GM12878 (cell line): ENCODE measurements at regions not wholly inside any gene's neighbourhood (a gene's known extent, or its start where the extent isn't known, plus 50 kb on each side); places are given as distances from the start of the nearest gene placed in this dataset.

Source experiments
- ASH2L ChIP-seq: fragments of 300-600, 200-600 bp; sonication (generic); IDR thresholded peaks from 2 replicates; pipeline ENCODE4 v1.6.1; 2017; ENCODE audit warnings: low read depth, mild to moderate bottlenecking, borderline replicate concordance
- CBX5 ChIP-seq: sonication (generic); IDR thresholded peaks from 2 replicates; pipeline ENCODE4 v1.6.1; 2016; ENCODE audit warnings: low read depth, moderate library complexity, mild to moderate bottlenecking, inconsistent platforms
- E4F1 ChIP-seq: fragments of 450-650 bp; IDR thresholded peaks from 2 replicates; pipeline ENCODE4 v1.6.1; 2018; ENCODE audit warnings: borderline replicate concordance, mild to moderate bottlenecking; ENCODE audit not compliant: partially characterized antibody
- ELK1 ChIP-seq: IDR thresholded peaks from 2 replicates; pipeline ENCODE4 v1.6.1; 2012; ENCODE audit warnings: low read depth, low read length, improper control_type of control experiment
- FOXK2 ChIP-seq: fragments of 450-650 bp; IDR thresholded peaks from 2 replicates; pipeline ENCODE4 v1.6.1; 2017; ENCODE audit warnings: mild to moderate bottlenecking, moderate library complexity
- GATAD2B ChIP-seq: fragments of 450-650 bp; conservative IDR thresholded peaks from 2 replicates; pipeline ENCODE4 v1.6.1; 2017; ENCODE audit warnings: low read depth, mild to moderate bottlenecking, moderate library complexity
- HCFC1 ChIP-seq: fragments of 150-350 bp; IDR thresholded peaks from 2 replicates; pipeline ENCODE4 v1.6.1; 2014; ENCODE audit warnings: low read length
- HDAC6 ChIP-seq: fragments of 200-600 bp; sonication (generic); IDR thresholded peaks from one replicate; pipeline ENCODE4 v1.8.0; 2017; ENCODE audit warnings: antibody characterized with exemption; ENCODE audit not compliant: unreplicated experiment
- HDGF ChIP-seq: fragments of 450-650 bp; IDR thresholded peaks from 2 replicates; pipeline ENCODE4 v1.6.1; 2016; ENCODE audit warnings: antibody characterized with exemption
- NFYA ChIP-seq: IDR thresholded peaks from 2 replicates; pipeline ENCODE4 v1.6.1; 2011; ENCODE audit warnings: low read depth, mild to moderate bottlenecking, low read length, improper control_type of control experiment, borderline replicate concordance
- NRF1 ChIP-seq: conservative IDR thresholded peaks from 2 replicates; pipeline ENCODE4 v1.6.1; 2011; ENCODE audit warnings: mild to moderate bottlenecking, low read depth, low read length, improper control_type of control experiment
- POLR2AphosphoS5 ChIP-seq: IDR thresholded peaks from 2 replicates; pipeline ENCODE4 v1.6.1; 2011; ENCODE audit warnings: mild to moderate bottlenecking, low read length, inconsistent platforms
- RFX5 ChIP-seq: IDR thresholded peaks from 2 replicates; pipeline ENCODE4 v1.6.1; 2011; ENCODE audit warnings: low read depth, low read length, improper control_type of control experiment
- SIN3A ChIP-seq: IDR thresholded peaks from 2 replicates; pipeline ENCODE4 v1.6.1; 2012; ENCODE audit warnings: low read depth, low read length, improper control_type of control experiment
- USF2 ChIP-seq: IDR thresholded peaks from 2 replicates; pipeline ENCODE4 v1.6.1; 2011; ENCODE audit warnings: low read depth, low read length, improper control_type of control experiment, borderline replicate concordance
- WRNIP1 ChIP-seq: IDR thresholded peaks from 2 replicates; pipeline ENCODE4 v1.6.1; 2011; ENCODE audit warnings: low read depth, low read length, improper control_type of control experiment, borderline replicate concordance
- ZNF207 ChIP-seq: fragments of 450-650 bp; IDR thresholded peaks from 2 replicates; pipeline ENCODE4 v1.6.1; 2014; ENCODE audit warnings: antibody characterized with exemption, mild to moderate bottlenecking, borderline replicate concordance
- ZSCAN29 ChIP-seq: fragments of 450-650 bp; IDR thresholded peaks from 2 replicates; pipeline ENCODE4 v1.6.1; 2017; ENCODE audit warnings: mild to moderate bottlenecking, moderate library complexity
- TF ChIP-seq, protein P1 (sequence below): fragments of 450-650 bp; IDR thresholded peaks from 2 replicates; pipeline ENCODE4 v1.6.1; 2017; ENCODE audit warnings: mild to moderate bottlenecking, low read depth, inconsistent platforms; ENCODE audit not compliant: poor library complexity, severe bottlenecking
- TF ChIP-seq, protein P2 (sequence below): fragments of 450-650 bp; IDR thresholded peaks from 2 replicates; pipeline ENCODE4 v1.6.1; 2017; ENCODE audit warnings: mild to moderate bottlenecking
- TF ChIP-seq, protein P3 (sequence below): IDR thresholded peaks from 2 replicates; pipeline ENCODE4 v1.6.1; 2011; ENCODE audit warnings: low read depth, mild to moderate bottlenecking, low read length, moderate library complexity, borderline replicate concordance; ENCODE audit errors: extremely low read depth

DNA sequence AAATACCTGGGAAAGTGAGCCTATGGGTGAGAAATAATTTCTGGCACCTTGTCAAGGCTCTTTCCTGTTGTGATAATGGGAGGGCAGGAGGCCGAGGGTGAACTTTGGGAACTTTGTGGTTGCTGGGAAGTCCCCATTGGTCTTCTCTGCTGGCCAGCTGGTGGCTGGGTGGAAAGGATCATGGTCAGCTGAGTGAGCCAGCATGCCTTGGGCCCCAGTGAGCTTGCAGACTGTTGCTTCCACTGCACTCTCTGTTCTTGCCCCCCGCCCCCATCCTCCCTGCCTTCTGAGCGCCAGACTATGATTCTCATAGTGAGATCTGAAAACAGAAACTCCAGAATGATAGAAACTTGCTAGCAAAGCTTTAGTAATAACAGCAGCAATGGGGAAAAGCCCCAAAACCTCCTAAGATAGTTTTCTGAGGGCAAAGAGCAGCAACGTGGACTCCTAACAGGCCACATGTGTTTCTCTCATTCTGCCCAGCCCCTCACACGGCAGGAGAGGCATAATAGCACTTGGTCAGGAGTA is 139.2 kb upstream of the SMARCA2 start (continued):
- peak; percentile 97 for TF ChIP-seq GATAD2B
- TF ChIP-seq, protein P1, sequence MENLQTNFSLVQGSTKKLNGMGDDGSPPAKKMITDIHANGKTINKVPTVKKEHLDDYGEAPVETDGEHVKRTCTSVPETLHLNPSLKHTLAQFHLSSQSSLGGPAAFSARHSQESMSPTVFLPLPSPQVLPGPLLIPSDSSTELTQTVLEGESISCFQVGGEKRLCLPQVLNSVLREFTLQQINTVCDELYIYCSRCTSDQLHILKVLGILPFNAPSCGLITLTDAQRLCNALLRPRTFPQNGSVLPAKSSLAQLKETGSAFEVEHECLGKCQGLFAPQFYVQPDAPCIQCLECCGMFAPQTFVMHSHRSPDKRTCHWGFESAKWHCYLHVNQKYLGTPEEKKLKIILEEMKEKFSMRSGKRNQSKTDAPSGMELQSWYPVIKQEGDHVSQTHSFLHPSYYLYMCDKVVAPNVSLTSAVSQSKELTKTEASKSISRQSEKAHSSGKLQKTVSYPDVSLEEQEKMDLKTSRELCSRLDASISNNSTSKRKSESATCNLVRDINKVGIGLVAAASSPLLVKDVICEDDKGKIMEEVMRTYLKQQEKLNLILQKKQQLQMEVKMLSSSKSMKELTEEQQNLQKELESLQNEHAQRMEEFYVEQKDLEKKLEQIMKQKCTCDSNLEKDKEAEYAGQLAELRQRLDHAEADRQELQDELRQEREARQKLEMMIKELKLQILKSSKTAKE: peak; percentile 100
- TF ChIP-seq NRF1: no peak
- TF ChIP-seq ZSCAN29: no peak
- TF ChIP-seq E4F1: no peak
- TF ChIP-seq WRNIP1: 0 out of 2 replicates have a peak, but pooled peaks have one; percentile 33
- TF ChIP-seq POLR2AphosphoS5: peak; percentile 47; the same call in 1 of the 2 replicates
- no peak for TF ChIP-seq ASH2L
- TF ChIP-seq HDGF: no peak
- TF ChIP-seq CBX5: no peak
- no peak for TF ChIP-seq USF2
- TF ChIP-seq, protein P2, sequence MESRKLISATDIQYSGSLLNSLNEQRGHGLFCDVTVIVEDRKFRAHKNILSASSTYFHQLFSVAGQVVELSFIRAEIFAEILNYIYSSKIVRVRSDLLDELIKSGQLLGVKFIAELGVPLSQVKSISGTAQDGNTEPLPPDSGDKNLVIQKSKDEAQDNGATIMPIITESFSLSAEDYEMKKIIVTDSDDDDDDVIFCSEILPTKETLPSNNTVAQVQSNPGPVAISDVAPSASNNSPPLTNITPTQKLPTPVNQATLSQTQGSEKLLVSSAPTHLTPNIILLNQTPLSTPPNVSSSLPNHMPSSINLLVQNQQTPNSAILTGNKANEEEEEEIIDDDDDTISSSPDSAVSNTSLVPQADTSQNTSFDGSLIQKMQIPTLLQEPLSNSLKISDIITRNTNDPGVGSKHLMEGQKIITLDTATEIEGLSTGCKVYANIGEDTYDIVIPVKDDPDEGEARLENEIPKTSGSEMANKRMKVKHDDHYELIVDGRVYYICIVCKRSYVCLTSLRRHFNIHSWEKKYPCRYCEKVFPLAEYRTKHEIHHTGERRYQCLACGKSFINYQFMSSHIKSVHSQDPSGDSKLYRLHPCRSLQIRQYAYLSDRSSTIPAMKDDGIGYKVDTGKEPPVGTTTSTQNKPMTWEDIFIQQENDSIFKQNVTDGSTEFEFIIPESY: no peak
- TF ChIP-seq FOXK2: no peak
- TF ChIP-seq SIN3A: no peak
- TF ChIP-seq ELK1: no peak
- TF ChIP-seq ZNF207: no peak
- no peak for TF ChIP-seq NFYA
- TF ChIP-seq RFX5: no peak
- TF ChIP-seq HDAC6: no peak
- no peak for TF ChIP-seq HCFC1
- TF ChIP-seq, protein P3, sequence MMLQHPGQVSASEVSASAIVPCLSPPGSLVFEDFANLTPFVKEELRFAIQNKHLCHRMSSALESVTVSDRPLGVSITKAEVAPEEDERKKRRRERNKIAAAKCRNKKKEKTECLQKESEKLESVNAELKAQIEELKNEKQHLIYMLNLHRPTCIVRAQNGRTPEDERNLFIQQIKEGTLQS: no peak
